HEK293T (cell line): ENCODE measurements at regions not wholly inside any gene's neighbourhood (a gene's known extent, or its start where the extent isn't known, plus 50 kb on each side); places are given as distances from the start of the nearest gene placed in this dataset.

ENCODE experiments used
- FOXM1 ChIP-seq: fragments of 450-650 bp; IDR thresholded peaks from 2 replicates; pipeline ENCODE4 v1.6.1; 2017; ENCODE audit warnings: mild to moderate bottlenecking, borderline replicate concordance
- TARDBP ChIP-seq: fragments of 450-650 bp; IDR thresholded peaks from 2 replicates; pipeline ENCODE4 v1.6.1; 2016

GRCh38 chr9:107620236-107620635 lies 130.7 kb upstream of the KLF4 start:
- TF ChIP-seq TARDBP (no peak), FOXM1 (no peak)
